ENCODE measurements at regions not wholly inside any gene's neighbourhood (a gene's known extent, or its start where the extent isn't known, plus 50 kb on each side); places are given as distances from the start of the nearest gene placed in this dataset.

GRCh38 chr4:27506401-27506800 is 645.8 kb downstream of the STIM2 start:
- TF ChIP-seq POLR2A (IDR thresholded peaks at IDR 0.05) = no peak
- no peak for TF ChIP-seq CTCF (IDR thresholded peaks at IDR 0.05)
- no peak for TF ChIP-seq POLR2AphosphoS5 (IDR thresholded peaks at IDR 0.05)
- Histone ChIP-seq H3K4me3 (no peak overlapping the region), H3K27me3 (no peaks in the 10 kb centered on the region), H3K36me3 (no peaks in the 10 kb centered on the region), H3K27ac (no peak overlapping the region), H3K9me3 (no peaks in the 10 kb centered on the region), H3K4me1 (no peaks in the 10 kb centered on the region)
- intact Hi-C loops (cut with DNase I; ENCODE audit: low total_unique reads) = no loop called here
- no peak for DNase-seq (ENCODE audit: low spot score in 2 of 2)

DNA sequence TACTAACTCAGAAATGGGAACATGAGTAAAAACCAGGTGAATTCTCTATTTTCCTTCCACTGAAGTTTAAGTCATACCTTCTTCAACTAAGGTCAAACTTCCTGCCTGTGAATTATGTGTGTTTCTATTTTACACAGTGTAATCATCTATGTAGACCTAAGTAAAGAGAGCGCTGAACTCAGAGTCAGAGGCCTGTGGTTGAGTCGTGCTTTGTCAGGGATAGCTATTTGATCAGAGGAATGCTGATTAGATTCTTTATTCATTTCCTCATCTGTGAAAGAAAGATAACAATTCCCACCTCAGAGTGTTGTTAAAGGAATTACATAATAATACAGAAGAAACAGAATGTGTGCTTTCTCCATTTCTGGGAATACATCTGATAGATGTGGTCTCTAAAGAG is 654.1 kb downstream of the STIM2 start:
- H3K4me1 ChIP-seq = no peaks in the 10 kb centered on the region
- intact Hi-C loops (cut with DNase I; ENCODE audit: low total_unique reads) = no loop called here
- H3K9me3 ChIP-seq = no peaks in the 10 kb centered on the region
- no peak for TF ChIP-seq CTCF (IDR thresholded peaks at IDR 0.05)
- no peak for TF ChIP-seq POLR2A (IDR thresholded peaks at IDR 0.05)
- TF ChIP-seq POLR2AphosphoS5 (IDR thresholded peaks at IDR 0.05) = no peak
- H3K27ac ChIP-seq = no peak overlapping the region
- H3K4me3 ChIP-seq = no peak overlapping the region
- no peaks in the 10 kb centered on the region for H3K36me3 ChIP-seq
- no peaks in the 10 kb centered on the region for H3K27me3 ChIP-seq
- DNase-seq (ENCODE audit: low spot score in 2 of 2) = no peak

- no peak for DNase-seq (ENCODE audit: low spot score in 2 of 2)
- H3K27me3 ChIP-seq = no peaks in the 10 kb centered on the region
- no peaks in the 10 kb centered on the region for H3K36me3 ChIP-seq
- H3K4me1 ChIP-seq = no peaks in the 10 kb centered on the region
- intact Hi-C loops (cut with DNase I; ENCODE audit: low total_unique reads) = no loop called here
- no peaks in the 10 kb centered on the region for H3K9me3 ChIP-seq
- no peak overlapping the region for H3K4me3 ChIP-seq
- TF ChIP-seq POLR2A (IDR thresholded peaks at IDR 0.05) (no peak), CTCF (IDR thresholded peaks at IDR 0.05) (no peak), POLR2AphosphoS5 (IDR thresholded peaks at IDR 0.05) (no peak)
- H3K27ac ChIP-seq = no peak overlapping the region
Observed at GRCh38 chr4:27515140-27515539, 654.5 kb downstream of the STIM2 start.

- intact Hi-C loops (cut with DNase I; ENCODE audit: low total_unique reads) = no loop called here
Observed at GRCh38 chr4:27518876-27519275, 658.2 kb downstream of the STIM2 start.

GRCh38 chr4:27524224-27524623 is 663.6 kb downstream of the STIM2 start:
- no peaks in the 10 kb centered on the region for H3K27me3 ChIP-seq
- no peaks in the 10 kb centered on the region for H3K36me3 ChIP-seq
- no peak overlapping the region for H3K27ac ChIP-seq
- TF ChIP-seq POLR2A (IDR thresholded peaks at IDR 0.05) (no peak), POLR2AphosphoS5 (IDR thresholded peaks at IDR 0.05) (no peak), CTCF (IDR thresholded peaks at IDR 0.05) (no peak)
- H3K9me3 ChIP-seq = no peaks in the 10 kb centered on the region
- DNase-seq (ENCODE audit: low spot score in 2 of 2) = no peak
- intact Hi-C loops (cut with DNase I; ENCODE audit: low total_unique reads) = no loop called here
- no peaks in the 10 kb centered on the region for H3K4me1 ChIP-seq
- H3K4me3 ChIP-seq = no peak overlapping the region

More at GRCh38 chr4:27518876-27519275, 658.2 kb downstream of the STIM2 start:
- no peaks in the 10 kb centered on the region for H3K9me3 ChIP-seq
- no peaks in the 10 kb centered on the region for H3K36me3 ChIP-seq
- TF ChIP-seq POLR2AphosphoS5 (IDR thresholded peaks at IDR 0.05) (no peak), CTCF (IDR thresholded peaks at IDR 0.05) (no peak), POLR2A (IDR thresholded peaks at IDR 0.05) (no peak)
- no peak overlapping the region for H3K27ac ChIP-seq
- no peaks in the 10 kb centered on the region for H3K27me3 ChIP-seq
- H3K4me1 ChIP-seq = no peaks in the 10 kb centered on the region
- no peak overlapping the region for H3K4me3 ChIP-seq
- no peak for DNase-seq (ENCODE audit: low spot score in 2 of 2)
